MCF 10A (cell line): ENCODE measurements at regions not wholly inside any gene's neighbourhood (a gene's known extent, or its start where the extent isn't known, plus 50 kb on each side); places are given as distances from the start of the nearest gene placed in this dataset.
"Not testable (repeated sequence)": the region's sequence is repeated elsewhere in the genome, so short reads cannot be mapped to it uniquely, and the experiment has no call there.

Source experiments
- BruUV-seq: library from RNA; stranded (reverse); fragments of 400-500 nt; replicated peaks from 2 replicates; lab custom pipeline; 2021; lab: Mats Ljungman, UMichigan
- CTCF ChIA-PET: fragments of 300-600 bp; sonication (Branson Sonifier 250); formaldehyde crosslinking; extraction: SDS; loops from one replicate; lab custom pipeline; 2021; ENCODE audit warnings: antibody characterized with exemption, inconsistent platforms; lab: Yijun Ruan, JAX
- POLR2A ChIA-PET: fragments of 300-600, 350-650 bp; sonication (Branson Sonifier 250); formaldehyde crosslinking; extraction: SDS; loops from one replicate; lab custom pipeline; 2020; ENCODE audit warnings: antibody characterized with exemption, inconsistent platforms; lab: Yijun Ruan, JAX
- DNase-seq: peaks from one replicate; pipeline ENCODE4 v3.0.0-alpha.2; 2018; ENCODE audit not compliant: unreplicated experiment
- H3K27ac Mint-ChIP-seq: one replicate; pipeline ENCODE4 v1.8.0; 2022; ENCODE audit warnings: mild to moderate bottlenecking, low read depth, mixed read lengths; ENCODE audit not compliant: unreplicated experiment
- H3K27me3 Mint-ChIP-seq: one replicate; pipeline ENCODE4 v1.8.0; 2022; ENCODE audit warnings: mixed read lengths; ENCODE audit not compliant: insufficient read depth, unreplicated experiment
- H3K36me3 Mint-ChIP-seq: one replicate; pipeline ENCODE4 v1.8.0; 2022; ENCODE audit warnings: mild to moderate bottlenecking, moderate library complexity, mixed read lengths; ENCODE audit not compliant: insufficient read depth, unreplicated experiment
- H3K4me1 Mint-ChIP-seq: one replicate; pipeline ENCODE4 v1.8.0; 2022; ENCODE audit warnings: mixed read lengths; ENCODE audit not compliant: insufficient read depth, unreplicated experiment
- H3K4me3 Mint-ChIP-seq: one replicate; pipeline ENCODE4 v1.8.0; 2022; ENCODE audit warnings: mild to moderate bottlenecking, moderate library complexity, mixed read lengths; ENCODE audit not compliant: unreplicated experiment
- H3K9me3 Mint-ChIP-seq: one replicate; pipeline ENCODE4 v1.8.0; 2022; ENCODE audit warnings: mixed read lengths; ENCODE audit not compliant: unreplicated experiment
- intact Hi-C: fragments of 100-400 bp; cut with micrococcal nuclease; formaldehyde crosslinking; loops from 2 replicates; pipeline ENCODE4 v1.14.1; 2022
- TF ChIP-seq, protein P1 (sequence below): fragments of 200-600 bp; IDR thresholded peaks from one replicate; pipeline ENCODE4 v1.8.0; 2022; ENCODE audit warnings: antibody characterized with exemption, mild to moderate bottlenecking; ENCODE audit not compliant: unreplicated experiment

DNA sequence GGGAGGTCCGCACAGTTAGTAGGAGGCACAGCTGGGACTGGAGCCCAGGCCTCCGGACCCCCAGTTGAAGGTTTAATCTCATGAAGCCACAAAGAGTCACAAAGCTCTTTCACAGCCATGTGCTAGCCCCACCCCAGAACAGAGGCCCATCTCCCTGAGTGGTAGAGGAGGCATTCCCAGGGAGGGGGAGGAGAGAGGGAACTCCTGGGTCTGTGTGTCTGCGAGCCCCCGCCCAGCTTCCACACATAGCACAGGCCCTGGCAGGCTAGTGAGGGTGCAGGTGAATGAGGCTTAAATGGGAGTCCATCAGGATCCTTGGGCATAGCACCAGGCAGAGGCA is 197.8 kb downstream of the MATN1 start:
- H3K4me1 Mint-ChIP-seq: peaks cover 30% of the 10 kb centered on the region
- intact Hi-C loops: no loop called here
- peaks cover 21% of the 10 kb centered on the region for H3K27me3 Mint-ChIP-seq
- H3K27ac Mint-ChIP-seq: no peak overlapping the region
- TF ChIP-seq, protein P1, sequence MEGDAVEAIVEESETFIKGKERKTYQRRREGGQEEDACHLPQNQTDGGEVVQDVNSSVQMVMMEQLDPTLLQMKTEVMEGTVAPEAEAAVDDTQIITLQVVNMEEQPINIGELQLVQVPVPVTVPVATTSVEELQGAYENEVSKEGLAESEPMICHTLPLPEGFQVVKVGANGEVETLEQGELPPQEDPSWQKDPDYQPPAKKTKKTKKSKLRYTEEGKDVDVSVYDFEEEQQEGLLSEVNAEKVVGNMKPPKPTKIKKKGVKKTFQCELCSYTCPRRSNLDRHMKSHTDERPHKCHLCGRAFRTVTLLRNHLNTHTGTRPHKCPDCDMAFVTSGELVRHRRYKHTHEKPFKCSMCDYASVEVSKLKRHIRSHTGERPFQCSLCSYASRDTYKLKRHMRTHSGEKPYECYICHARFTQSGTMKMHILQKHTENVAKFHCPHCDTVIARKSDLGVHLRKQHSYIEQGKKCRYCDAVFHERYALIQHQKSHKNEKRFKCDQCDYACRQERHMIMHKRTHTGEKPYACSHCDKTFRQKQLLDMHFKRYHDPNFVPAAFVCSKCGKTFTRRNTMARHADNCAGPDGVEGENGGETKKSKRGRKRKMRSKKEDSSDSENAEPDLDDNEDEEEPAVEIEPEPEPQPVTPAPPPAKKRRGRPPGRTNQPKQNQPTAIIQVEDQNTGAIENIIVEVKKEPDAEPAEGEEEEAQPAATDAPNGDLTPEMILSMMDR: no peak
- H3K9me3 Mint-ChIP-seq: no peaks in the 10 kb centered on the region
- DNase-seq: no peak
- POLR2A ChIA-PET: no interaction called here
- H3K4me3 Mint-ChIP-seq: no peak overlapping the region
- CTCF ChIA-PET: no interaction called here
- H3K36me3 Mint-ChIP-seq: no peaks in the 10 kb centered on the region
- BruUV-seq: no TSS peak

DNA sequence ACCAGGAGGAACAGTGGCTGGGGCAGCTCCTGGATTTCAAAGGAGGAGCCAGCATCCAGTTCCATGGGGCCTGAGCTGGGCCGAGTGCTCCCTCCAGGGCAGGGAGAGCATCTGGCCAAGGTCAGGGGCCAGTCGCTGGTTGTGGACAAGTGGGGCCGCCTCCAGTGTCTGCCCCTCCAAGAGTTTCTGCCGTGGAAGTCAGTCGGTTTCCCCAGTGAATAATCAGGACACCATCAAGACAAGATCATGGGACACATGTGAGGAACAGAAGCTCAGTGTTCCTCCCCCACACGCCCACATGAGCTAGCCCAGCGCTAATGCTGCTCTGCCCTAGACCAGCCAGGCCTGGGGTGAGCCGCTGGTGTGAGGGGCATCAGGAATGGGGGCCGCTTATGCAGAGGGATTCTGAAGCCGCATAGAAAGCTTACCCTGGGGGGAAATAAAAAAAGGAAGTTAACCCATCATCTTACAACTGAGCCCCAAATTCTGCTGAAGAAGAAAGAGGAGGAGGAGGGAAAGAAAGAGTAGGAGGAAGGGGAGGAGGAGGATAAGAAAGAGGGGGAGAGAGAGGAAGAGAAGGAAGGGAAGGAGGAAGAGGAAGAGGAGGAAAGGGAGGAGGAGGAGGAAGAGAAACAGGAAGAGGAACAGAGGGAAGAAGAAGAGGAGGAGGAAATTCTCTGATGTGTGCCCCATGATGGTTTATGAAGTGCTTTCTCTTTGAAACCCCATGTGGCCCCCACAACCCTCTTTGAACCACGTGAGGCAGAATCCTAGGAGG is 198.4 kb downstream of the MATN1 start:
- Mint-ChIP-seq H3K9me3 (no peaks in the 10 kb centered on the region), H3K4me3 (no peak overlapping the region), H3K27ac (no peak overlapping the region), H3K36me3 (no peaks in the 10 kb centered on the region), H3K4me1 (peaks cover 30% of the 10 kb centered on the region), H3K27me3 (peaks cover 21% of the 10 kb centered on the region)
- intact Hi-C loops: no loop called here
- POLR2A ChIA-PET: no interaction called here
- no peak for DNase-seq
- TF ChIP-seq, protein P1: no peak
- CTCF ChIA-PET: interaction anchor here (0.6 kb wide), 1 partner anchor 62 kb away, joined by 5 read pairs; no protein-coding TSS in a partner anchor
- BruUV-seq: no TSS peak

DNA sequence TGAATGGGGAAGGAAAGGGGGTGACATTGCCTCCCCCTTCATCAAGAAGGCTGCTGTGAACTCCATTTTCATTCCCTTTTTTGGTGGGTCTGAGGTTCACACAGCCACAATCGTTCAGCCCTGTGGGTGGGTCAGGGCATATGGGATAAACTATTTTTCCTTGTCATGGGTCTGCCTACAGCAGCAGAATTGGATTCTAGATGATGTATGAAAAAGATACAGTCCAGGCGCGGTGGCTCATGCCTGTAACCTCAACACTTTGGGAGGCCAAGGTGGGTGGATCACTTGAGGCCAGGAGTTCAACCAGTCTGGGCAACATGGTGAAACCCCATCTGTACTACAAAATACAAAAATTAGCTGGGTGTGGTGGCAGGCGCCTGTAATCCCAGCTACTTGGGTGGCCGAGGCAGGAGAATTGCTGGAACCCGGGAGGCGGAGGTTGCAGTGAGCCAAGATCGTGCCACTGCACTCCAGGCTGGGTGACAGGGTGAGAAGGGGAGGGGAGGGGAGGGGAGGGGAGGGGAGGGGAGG is 199.3 kb downstream of the MATN1 start:
- CTCF ChIA-PET: interaction anchor here (0.9 kb wide), 1 partner anchor 144 kb away, joined by 5 read pairs; no protein-coding TSS in a partner anchor
- Mint-ChIP-seq H3K27me3 (peaks cover 21% of the 10 kb centered on the region), H3K4me1 (peaks cover 30% of the 10 kb centered on the region)
- H3K27ac Mint-ChIP-seq, H3K9me3 Mint-ChIP-seq, H3K4me3 Mint-ChIP-seq, intact Hi-C loops, BruUV-seq, DNase-seq, H3K36me3 Mint-ChIP-seq, POLR2A ChIA-PET: not testable (repeated sequence)

DNA sequence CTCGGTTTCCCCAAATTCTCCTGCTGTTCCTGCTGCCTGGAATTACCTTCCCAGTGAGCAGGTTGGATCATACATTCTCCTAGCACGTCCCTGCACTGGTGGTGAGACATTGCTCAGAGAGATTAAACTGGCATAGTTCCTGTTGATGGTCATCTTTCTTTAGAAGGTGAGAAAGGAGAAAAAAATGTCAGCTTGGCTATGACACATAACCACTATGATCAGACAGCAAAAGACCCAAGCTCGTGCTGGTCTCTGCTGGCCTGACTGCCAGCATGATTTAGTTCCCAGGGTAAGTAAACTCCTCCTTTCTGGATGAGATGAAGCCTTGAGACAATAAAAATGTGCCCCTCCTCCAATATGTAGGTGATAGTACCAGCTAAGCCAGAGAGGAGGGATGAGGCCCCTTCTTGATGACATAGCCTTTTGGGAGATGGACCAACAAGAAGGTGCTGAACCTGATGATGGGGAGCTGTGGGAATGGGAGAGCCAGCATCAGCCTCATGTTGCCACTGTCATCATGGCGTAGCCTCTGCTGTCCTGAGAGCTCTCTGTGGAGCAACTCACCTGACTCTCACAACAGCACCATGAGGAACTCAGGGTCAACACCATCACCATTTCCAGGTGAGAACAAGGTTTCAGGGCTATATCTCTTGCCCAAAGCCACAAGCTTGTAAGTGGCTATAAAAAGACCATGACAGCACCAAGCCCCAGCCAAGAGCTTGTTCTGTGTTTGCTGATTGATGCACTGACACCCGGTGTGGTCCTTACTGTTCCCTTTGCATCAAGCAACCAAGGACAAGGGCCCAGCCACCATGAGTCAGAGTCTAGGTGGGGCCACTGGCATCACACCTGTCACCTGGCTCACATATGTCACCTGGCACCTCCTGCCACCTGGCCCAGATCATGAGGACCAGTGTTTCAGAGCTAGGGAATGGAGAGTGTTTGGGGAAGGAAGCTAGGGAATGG is 200.0 kb downstream of the MATN1 start:
- ChIA-PET POLR2A (no interaction called here), CTCF (interaction anchor here (0.9 kb wide), 1 partner anchor 143 kb away, joined by 5 read pairs; no protein-coding TSS in a partner anchor)
- Mint-ChIP-seq H3K9me3 (no peaks in the 10 kb centered on the region), H3K4me3 (no peak overlapping the region), H3K36me3 (no peaks in the 10 kb centered on the region), H3K27ac (no peak overlapping the region), H3K4me1 (peaks cover 30% of the 10 kb centered on the region), H3K27me3 (peaks cover 21% of the 10 kb centered on the region)
- TF ChIP-seq, protein P1: no peak
- BruUV-seq: no TSS peak
- intact Hi-C loops: no loop called here
- DNase-seq: peak; percentile 48
